H9 (cell line): ENCODE measurements at regions not wholly inside any gene's neighbourhood (a gene's known extent, or its start where the extent isn't known, plus 50 kb on each side); places are given as distances from the start of the nearest gene placed in this dataset.

Experiments used
- DNase-seq: peaks from one replicate; pipeline ENCODE4 v3.0.0-alpha.2; 2017
- H2AFZ ChIP-seq: one replicate; pipeline ENCODE4 v1.6.1; 2013; ENCODE audit warnings: mild to moderate bottlenecking, low read length, control low read depth, moderate library complexity
- H2AK5ac ChIP-seq: 2 replicates; pipeline ENCODE4 v1.6.1; 2013; ENCODE audit warnings: low read length, control low read depth, mixed read lengths; ENCODE audit not compliant: insufficient read length
- H2BK120ac ChIP-seq: one replicate; pipeline ENCODE4 v1.6.1; 2013; ENCODE audit warnings: low read depth, mild to moderate bottlenecking, low read length, control low read depth, inconsistent platforms; ENCODE audit not compliant: poor library complexity, severe bottlenecking
- H2BK12ac ChIP-seq: 2 replicates; pipeline ENCODE4 v1.6.1; 2013; ENCODE audit warnings: low read length, control low read depth, mixed read lengths, low read depth; ENCODE audit not compliant: insufficient read length
- H2BK15ac ChIP-seq: 2 replicates; pipeline ENCODE4 v1.6.1; 2013; ENCODE audit warnings: low read depth, low read length, control low read depth
- H2BK20ac ChIP-seq: one replicate; pipeline ENCODE4 v1.6.1; 2013; ENCODE audit warnings: low read depth, mild to moderate bottlenecking, low read length, control low read depth, inconsistent platforms; ENCODE audit not compliant: poor library complexity, severe bottlenecking
- H2BK5ac ChIP-seq: 2 replicates; pipeline ENCODE4 v1.6.1; 2013; ENCODE audit warnings: low read length, control low read depth, mixed read lengths; ENCODE audit not compliant: insufficient read length
- H3K14ac ChIP-seq: 2 replicates; pipeline ENCODE4 v1.6.1; 2013; ENCODE audit warnings: low read length, control low read depth; ENCODE audit not compliant: insufficient read depth
- H3K18ac ChIP-seq: 2 replicates; pipeline ENCODE4 v1.6.1; 2013; ENCODE audit warnings: low read depth, mild to moderate bottlenecking, mixed read lengths, low read length, control low read depth; ENCODE audit not compliant: insufficient read length
- H3K23ac ChIP-seq: 2 replicates; pipeline ENCODE4 v1.6.1; 2013; ENCODE audit warnings: low read length, control low read depth, mixed read lengths, low read depth; ENCODE audit not compliant: insufficient read length
- H3K23me2 ChIP-seq: 2 replicates; pipeline ENCODE4 v1.6.1; 2013; ENCODE audit warnings: low read depth, mild to moderate bottlenecking, mixed read lengths, low read length, control low read depth; ENCODE audit not compliant: insufficient read length, poor library complexity, severe bottlenecking
- H3K27ac ChIP-seq: 2 replicates; pipeline ENCODE4 v1.5.1; 2013; ENCODE audit warnings: low read length, control low read depth, mixed read lengths, low read depth; ENCODE audit not compliant: insufficient read length
- H3K27me3 ChIP-seq: 2 replicates; pipeline ENCODE4 v1.6.1; 2013; ENCODE audit warnings: low read length, control low read depth, inconsistent platforms; ENCODE audit not compliant: insufficient read depth
- H3K4ac ChIP-seq: 2 replicates; pipeline ENCODE4 v1.6.1; 2013; ENCODE audit warnings: low read depth, mild to moderate bottlenecking, control low read depth, inconsistent platforms, low read length, moderate library complexity
- H3K4me1 ChIP-seq: 2 replicates; pipeline ENCODE4 v1.6.1; 2013; ENCODE audit warnings: low read length, control low read depth, inconsistent platforms; ENCODE audit not compliant: insufficient read depth
- H3K4me2 ChIP-seq: 2 replicates; pipeline ENCODE4 v1.6.1; 2013; ENCODE audit warnings: low read length, control low read depth, mixed read lengths; ENCODE audit not compliant: insufficient read length, insufficient read depth
- H3K56ac ChIP-seq: 2 replicates; pipeline ENCODE4 v1.6.1; 2013; ENCODE audit warnings: low read depth, mild to moderate bottlenecking, mixed read lengths, low read length, control low read depth; ENCODE audit not compliant: insufficient read length
- H3K79me1 ChIP-seq: 2 replicates; pipeline ENCODE4 v1.6.1; 2013; ENCODE audit warnings: low read depth, mild to moderate bottlenecking, moderate library complexity, low read length, control low read depth, inconsistent platforms; ENCODE audit not compliant: insufficient read depth, poor library complexity, severe bottlenecking
- H3K79me2 ChIP-seq: 2 replicates; pipeline ENCODE4 v1.6.1; 2013; ENCODE audit warnings: low read length, control low read depth, inconsistent platforms; ENCODE audit not compliant: insufficient read depth
- H3K9ac ChIP-seq: 2 replicates; pipeline ENCODE4 v1.6.1; 2013; ENCODE audit warnings: low read length, control low read depth, mixed read lengths; ENCODE audit not compliant: insufficient read length; ENCODE audit errors: extremely low read depth
- H3K9me3 ChIP-seq: one replicate; pipeline ENCODE4 v1.6.1; 2013; ENCODE audit warnings: low read depth, low read length, inconsistent platforms; ENCODE audit not compliant: control insufficient read depth
- H3T11ph ChIP-seq: one replicate; pipeline ENCODE4 v1.6.1; 2013; ENCODE audit warnings: mild to moderate bottlenecking, low read length, control low read depth, inconsistent platforms
- H4K20me1 ChIP-seq: one replicate; pipeline ENCODE4 v1.6.1; 2013; ENCODE audit not compliant: control insufficient read depth, insufficient read length, insufficient read depth
- H4K5ac ChIP-seq: 2 replicates; pipeline ENCODE4 v1.6.1; 2013; ENCODE audit warnings: low read depth, mild to moderate bottlenecking, mixed read lengths, low read length, control low read depth; ENCODE audit not compliant: insufficient read length
- H4K8ac ChIP-seq: replicated peaks from 2 replicates; pipeline ENCODE4 v1.6.1; 2013; ENCODE audit warnings: low read length, control low read depth, mixed read lengths, low read depth; ENCODE audit not compliant: insufficient read length
- H4K91ac ChIP-seq: 2 replicates; pipeline ENCODE4 v1.6.1; 2013; ENCODE audit warnings: low read depth, mild to moderate bottlenecking, moderate library complexity, mixed read lengths, low read length, control low read depth; ENCODE audit not compliant: insufficient read length
- H3K27ac Mint-ChIP-seq, 3 experiments: 2 replicates in 2 of 3; 3 replicates in 1 of 3; pipeline ENCODE4 v1.8.0; 2020 to 2021; ENCODE audit warnings: mixed read lengths in 3 of 3, mild to moderate bottlenecking in 1 of 3, moderate library complexity in 1 of 3
- H3K27me3 Mint-ChIP-seq: 2 replicates; pipeline ENCODE4 v1.8.0; 2021; ENCODE audit warnings: low read depth, mild to moderate bottlenecking, moderate library complexity, mixed read lengths
- H3K36me3 Mint-ChIP-seq, 3 experiments: 2 replicates in 2 of 3; 3 replicates in 1 of 3; pipeline ENCODE4 v1.8.0; 2020 to 2021; ENCODE audit warnings: low read depth in 3 of 3, mixed read lengths in 3 of 3; ENCODE audit not compliant: insufficient read depth in 1 of 3
- H3K4me1 Mint-ChIP-seq, 2 experiments: 2 replicates each; pipeline ENCODE4 v1.8.0; 2020; ENCODE audit warnings: mixed read lengths in 2 of 2
- H3K4me3 Mint-ChIP-seq, 2 experiments: 2 replicates in 1 of 2; 3 replicates in 1 of 2; pipeline ENCODE4 v1.8.0; 2020 to 2021; ENCODE audit warnings: mild to moderate bottlenecking in 2 of 2, mixed read lengths in 2 of 2, moderate library complexity in 1 of 2
- H3K9me3 Mint-ChIP-seq, 2 experiments: 2 replicates in 1 of 2; 3 replicates in 1 of 2; pipeline ENCODE4 v1.8.0; 2020; ENCODE audit warnings: mild to moderate bottlenecking in 2 of 2, mixed read lengths in 2 of 2, moderate library complexity in 1 of 2
- CTCF ChIP-seq: fragments of 200-600 bp; sonication (generic); conservative IDR thresholded peaks from 3 replicates; pipeline ENCODE4 v1.8.0; 2021; ENCODE audit warnings: antibody characterized with exemption, mild to moderate bottlenecking
- WGBS: extraction: QIAGEN DNeasy Blood & Tissue Kit; methylation state at CpG from one replicate; pipeline ENCODE4 v1.1.7; 2013; ENCODE audit warnings: missing lambda C conversion rate, low lambda C conversion rate, mixed read lengths; ENCODE audit not compliant: insufficient read length; ENCODE audit errors: extremely low coverage; 5-methylcytosine and 5-hydroxymethylcytosine counted together

- no peak overlapping the region for H3K18ac ChIP-seq
- no peak overlapping the region for H4K91ac ChIP-seq
- Mint-ChIP-seq H3K27me3 (peaks cover 4% of the 10 kb centered on the region; the same call in 1 of the 2 replicates), H3K4me1 (no peaks in the 10 kb centered on the region), H3K9me3 (peaks cover 87 to 94% of the 10 kb centered on the region in 2 experiments), H3K27ac (no peak overlapping the region), H3K4me3 (no peak overlapping the region), H3K36me3 (peaks cover 0 to 25% (median 6%) of the 10 kb centered on the region in 3 experiments; a peak in 5 of 7 replicates)
- no peak overlapping the region for H3K4me2 ChIP-seq
- H3T11ph ChIP-seq = no peak overlapping the region
- no peak overlapping the region for H2BK120ac ChIP-seq
- no peak overlapping the region for H3K4ac ChIP-seq
- H4K20me1 ChIP-seq = no peaks in the 10 kb centered on the region
- H3K9me3 ChIP-seq = peaks cover 74% of the 10 kb centered on the region
- H4K5ac ChIP-seq = no peak overlapping the region
- H3K56ac ChIP-seq = no peak overlapping the region
- TF ChIP-seq CTCF = no peak
- no peak overlapping the region for H3K27ac ChIP-seq
- H3K79me1 ChIP-seq = no peaks in the 10 kb centered on the region
- H3K14ac ChIP-seq = no peak overlapping the region
- H2BK12ac ChIP-seq = no peak overlapping the region
- no peaks in the 10 kb centered on the region for H3K79me2 ChIP-seq
- no peak overlapping the region for H2BK15ac ChIP-seq
- no peak overlapping the region for H3K23ac ChIP-seq
- H3K9ac ChIP-seq = no peak overlapping the region
- no peaks in the 10 kb centered on the region for H3K4me1 ChIP-seq
- no peak overlapping the region for H2AK5ac ChIP-seq
- no peak overlapping the region for H4K8ac ChIP-seq
- H2BK20ac ChIP-seq = no peak overlapping the region
- H3K23me2 ChIP-seq = no peaks in the 10 kb centered on the region
- H3K27me3 ChIP-seq = no peaks in the 10 kb centered on the region
- WGBS = no CpG with 5 or more reads among the region's 4 CpGs
- DNase-seq = no peak
- H2BK5ac ChIP-seq = no peak overlapping the region
- no peak overlapping the region for H2AFZ ChIP-seq
These were observed 53.9 kb upstream of the ZNF730 start for GRCh38 chr19:23062921-23063320.
